ENCODE measurements at regions not wholly inside any gene's neighbourhood (a gene's known extent, or its start where the extent isn't known, plus 50 kb on each side); places are given as distances from the start of the nearest gene placed in this dataset.

GRCh38 chr12:24081606-24082005 lies 132.1 kb upstream of the SOX5 start:
- TF ChIP-seq CTCF (IDR thresholded peaks at IDR 0.05; ENCODE audit: low read depth, low read length), result no peak
- no peak for TF ChIP-seq MAX (IDR thresholded peaks at IDR 0.05; ENCODE audit: low read depth, low read length)
- TF ChIP-seq POLR2A (IDR thresholded peaks at IDR 0.05; ENCODE audit: extremely low read depth, insufficient read length), result no peak
- no peak for TF ChIP-seq MYC (IDR thresholded peaks at IDR 0.05; ENCODE audit: low read depth, low read length)
- no peak for DNase-seq (ENCODE audit: low read depth)
- H3K4me3 ChIP-seq (ENCODE audit: low read depth, low read length), result no peak overlapping the region

GRCh38 chr12:24081092-24081529 lies 131.6 kb upstream of the SOX5 start:
- no peak overlapping the region for H3K4me3 ChIP-seq (ENCODE audit: low read depth, low read length)
- TF ChIP-seq MYC (IDR thresholded peaks at IDR 0.05; ENCODE audit: low read depth, low read length) (no peak), MAX (IDR thresholded peaks at IDR 0.05; ENCODE audit: low read depth, low read length) (no peak), POLR2A (IDR thresholded peaks at IDR 0.05; ENCODE audit: extremely low read depth, insufficient read length) (no peak)
- no peak for DNase-seq (ENCODE audit: low read depth)

GRCh38 chr12:24080465-24080864 lies 131.0 kb upstream of the SOX5 start:
- no peak for DNase-seq (ENCODE audit: low read depth)
- TF ChIP-seq POLR2A (IDR thresholded peaks at IDR 0.05; ENCODE audit: extremely low read depth, insufficient read length), result no peak
- no peak overlapping the region for H3K4me3 ChIP-seq (ENCODE audit: low read depth, low read length)

- DNase-seq (ENCODE audit: low read depth), result no peak
- no peak overlapping the region for H3K4me3 ChIP-seq (ENCODE audit: low read depth, low read length)
- TF ChIP-seq POLR2A (IDR thresholded peaks at IDR 0.05; ENCODE audit: extremely low read depth, insufficient read length) (no peak), CTCF (IDR thresholded peaks at IDR 0.05; ENCODE audit: low read depth, low read length) (no peak), MAX (IDR thresholded peaks at IDR 0.05; ENCODE audit: low read depth, low read length) (no peak), MYC (IDR thresholded peaks at IDR 0.05; ENCODE audit: low read depth, low read length) (no peak)
Measured at GRCh38 chr12:24079083-24079482, 129.6 kb upstream of the SOX5 start.

- H3K4me3 ChIP-seq (ENCODE audit: low read depth, low read length), result no peak overlapping the region
- DNase-seq (ENCODE audit: low read depth), result no peak
- TF ChIP-seq MYC (IDR thresholded peaks at IDR 0.05; ENCODE audit: low read depth, low read length), result no peak
- no peak for TF ChIP-seq MAX (IDR thresholded peaks at IDR 0.05; ENCODE audit: low read depth, low read length)
Measured at GRCh38 chr12:24078318-24078765, 128.9 kb upstream of the SOX5 start.

GRCh38 chr12:24077161-24077560 lies 127.7 kb upstream of the SOX5 start:
- TF ChIP-seq CTCF (IDR thresholded peaks at IDR 0.05; ENCODE audit: low read depth, low read length) (no peak), MAX (IDR thresholded peaks at IDR 0.05; ENCODE audit: low read depth, low read length) (no peak), POLR2A (IDR thresholded peaks at IDR 0.05; ENCODE audit: extremely low read depth, insufficient read length) (no peak), MYC (IDR thresholded peaks at IDR 0.05; ENCODE audit: low read depth, low read length) (no peak)
- no peak overlapping the region for H3K4me3 ChIP-seq (ENCODE audit: low read depth, low read length)
- DNase-seq (ENCODE audit: low read depth), result no peak

- H3K4me3 ChIP-seq (ENCODE audit: low read depth, low read length), result no peak overlapping the region
- TF ChIP-seq CTCF (IDR thresholded peaks at IDR 0.05; ENCODE audit: low read depth, low read length) (no peak), POLR2A (IDR thresholded peaks at IDR 0.05; ENCODE audit: extremely low read depth, insufficient read length) (no peak), MYC (IDR thresholded peaks at IDR 0.05; ENCODE audit: low read depth, low read length) (no peak)
- no peak for DNase-seq (ENCODE audit: low read depth)
Measured at GRCh38 chr12:24075650-24076049, 126.2 kb upstream of the SOX5 start.

All from NB4 (cell line).